ENCODE measurements at regions not wholly inside any gene's neighbourhood (a gene's known extent, or its start where the extent isn't known, plus 50 kb on each side); places are given as distances from the start of the nearest gene placed in this dataset.

GRCh38 chrX:2585158-2585470 is 84.3 kb upstream of the DHRSX start:
- TF ChIP-seq, protein P1, sequence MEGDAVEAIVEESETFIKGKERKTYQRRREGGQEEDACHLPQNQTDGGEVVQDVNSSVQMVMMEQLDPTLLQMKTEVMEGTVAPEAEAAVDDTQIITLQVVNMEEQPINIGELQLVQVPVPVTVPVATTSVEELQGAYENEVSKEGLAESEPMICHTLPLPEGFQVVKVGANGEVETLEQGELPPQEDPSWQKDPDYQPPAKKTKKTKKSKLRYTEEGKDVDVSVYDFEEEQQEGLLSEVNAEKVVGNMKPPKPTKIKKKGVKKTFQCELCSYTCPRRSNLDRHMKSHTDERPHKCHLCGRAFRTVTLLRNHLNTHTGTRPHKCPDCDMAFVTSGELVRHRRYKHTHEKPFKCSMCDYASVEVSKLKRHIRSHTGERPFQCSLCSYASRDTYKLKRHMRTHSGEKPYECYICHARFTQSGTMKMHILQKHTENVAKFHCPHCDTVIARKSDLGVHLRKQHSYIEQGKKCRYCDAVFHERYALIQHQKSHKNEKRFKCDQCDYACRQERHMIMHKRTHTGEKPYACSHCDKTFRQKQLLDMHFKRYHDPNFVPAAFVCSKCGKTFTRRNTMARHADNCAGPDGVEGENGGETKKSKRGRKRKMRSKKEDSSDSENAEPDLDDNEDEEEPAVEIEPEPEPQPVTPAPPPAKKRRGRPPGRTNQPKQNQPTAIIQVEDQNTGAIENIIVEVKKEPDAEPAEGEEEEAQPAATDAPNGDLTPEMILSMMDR (IDR thresholded peaks at IDR 0.05; ENCODE audit: borderline replicate concordance, extremely low read depth, low read length, poor library complexity, severe bottlenecking), result no peak
- TF ChIP-seq EZH2 (IDR thresholded peaks at IDR 0.05; ENCODE audit: borderline replicate concordance, low read depth, low read length, severe bottlenecking), result no peak
